GM23338 (cell line): ENCODE measurements at regions not wholly inside any gene's neighbourhood (a gene's known extent, or its start where the extent isn't known, plus 50 kb on each side); places are given as distances from the start of the nearest gene placed in this dataset.

Experiments
- ATAC-seq: fragments of 200-7000 bp; cut with Tn5 transposase; 3 replicates; pipeline ENCODE4 v1.9.1; 2020
- DNase-seq: peaks from one replicate; pipeline ENCODE4 v3.0.0-alpha.2; 2015; ENCODE audit warnings: low spot score
- H2AFZ ChIP-seq: fragments of 200-600 bp; sonication (generic); 2 replicates; pipeline ENCODE4 v1.8.0; 2016; ENCODE audit warnings: antibody characterized with exemption, mild to moderate bottlenecking, moderate library complexity
- H3F3A ChIP-seq: fragments of 200-600 bp; sonication (generic); replicated peaks from 2 replicates; pipeline ENCODE4 v1.8.0; 2017; ENCODE audit warnings: antibody characterized with exemption, mixed run types, low read depth
- H3K27ac ChIP-seq: fragments of 200-600 bp; sonication (generic); 2 replicates; pipeline ENCODE4 v1.6.1; 2016; ENCODE audit warnings: low read depth
- H3K27me3 ChIP-seq: fragments of 200-600 bp; sonication (generic); 2 replicates; pipeline ENCODE4 v1.8.0; 2016; ENCODE audit warnings: mild to moderate bottlenecking, mixed run types, moderate library complexity; ENCODE audit not compliant: insufficient read depth
- H3K36me3 ChIP-seq: fragments of 200-600 bp; sonication (generic); 2 replicates; pipeline ENCODE4 v1.8.0; 2016; ENCODE audit warnings: mild to moderate bottlenecking; ENCODE audit not compliant: insufficient read depth
- H3K4me1 ChIP-seq: fragments of 200-600 bp; sonication (generic); 2 replicates; pipeline ENCODE4 v1.8.0; 2016; ENCODE audit warnings: mild to moderate bottlenecking, moderate library complexity; ENCODE audit not compliant: insufficient read depth
- H3K4me2 ChIP-seq: fragments of 200-600 bp; sonication (generic); 2 replicates; pipeline ENCODE4 v1.7.1; 2017; ENCODE audit warnings: mixed run types
- H3K4me3 ChIP-seq: fragments of 200-600 bp; sonication (generic); 2 replicates; pipeline ENCODE4 v1.6.1; 2016; ENCODE audit warnings: mixed run types
- H3K79me2 ChIP-seq: fragments of 200-600 bp; sonication (generic); replicated peaks from 2 replicates; pipeline ENCODE4 v1.8.0; 2017; ENCODE audit warnings: mild to moderate bottlenecking; ENCODE audit not compliant: insufficient read depth
- H3K9me2 ChIP-seq: fragments of 200-600 bp; sonication (generic); 2 replicates; pipeline ENCODE4 v1.8.0; 2017; ENCODE audit not compliant: insufficient read depth
- H4K20me1 ChIP-seq: fragments of 200-600 bp; sonication (generic); replicated peaks from 2 replicates; pipeline ENCODE4 v1.8.0; 2017; ENCODE audit warnings: mild to moderate bottlenecking; ENCODE audit not compliant: insufficient read depth
- H3K27ac Mint-ChIP-seq: 2 replicates; pipeline ENCODE4 v1.8.0; 2020; ENCODE audit warnings: inconsistent platforms, mild to moderate bottlenecking, moderate library complexity, mixed read lengths
- H3K27me3 Mint-ChIP-seq: 3 replicates; pipeline ENCODE4 v1.8.0; 2022; ENCODE audit warnings: low read depth, mild to moderate bottlenecking, moderate library complexity, mixed read lengths, inconsistent platforms; ENCODE audit not compliant: insufficient read depth, poor library complexity
- H3K36me3 Mint-ChIP-seq: 3 replicates; pipeline ENCODE4 v1.8.0; 2021; ENCODE audit warnings: low read depth, mild to moderate bottlenecking, inconsistent platforms, moderate library complexity, mixed read lengths
- H3K4me1 Mint-ChIP-seq: 3 replicates; pipeline ENCODE4 v1.8.0; 2020; ENCODE audit warnings: mild to moderate bottlenecking, inconsistent platforms, mixed read lengths
- H3K4me3 Mint-ChIP-seq: 3 replicates; pipeline ENCODE4 v1.8.0; 2021; ENCODE audit warnings: moderate library complexity, mild to moderate bottlenecking, inconsistent platforms, mixed read lengths
- H3K9me3 Mint-ChIP-seq: 3 replicates; pipeline ENCODE4 v1.8.0; 2020; ENCODE audit warnings: moderate library complexity, mild to moderate bottlenecking, inconsistent platforms, mixed read lengths
- CREB1 ChIP-seq: fragments of 250-450 bp; sonication (Bioruptor Pico); IDR thresholded peaks from 2 replicates; pipeline ENCODE4 v1.5.0; 2020; ENCODE audit warnings: low read depth, mild to moderate bottlenecking, moderate library complexity
- EZH2 ChIP-seq: fragments of 200-600 bp; sonication (generic); IDR thresholded peaks from one replicate; pipeline ENCODE4 v1.8.0; 2017; ENCODE audit warnings: antibody characterized with exemption, mild to moderate bottlenecking, low read depth; ENCODE audit not compliant: unreplicated experiment
- EZH2phosphoT487 ChIP-seq: fragments of 200-600 bp; sonication (generic); IDR thresholded peaks from one replicate; pipeline ENCODE4 v1.8.1; 2018; ENCODE audit warnings: antibody characterized with exemption; ENCODE audit not compliant: unreplicated experiment
- JUNB ChIP-seq: IDR thresholded peaks from one replicate; pipeline ENCODE4 v1.6.1; 2016; ENCODE audit warnings: antibody characterized with exemption; ENCODE audit not compliant: unreplicated experiment
- NANOG ChIP-seq: IDR thresholded peaks from 2 replicates; pipeline ENCODE4 v1.6.1; 2016; ENCODE audit warnings: antibody characterized with exemption, borderline replicate concordance
- TF ChIP-seq, protein P1 (sequence below), 2 experiments: fragments of 200-600 bp in 1 of 2; sonication (generic) in 1 of 2; conservative IDR thresholded peaks; 2 replicates each; pipeline versions ENCODE4 v1.5.1 to v1.6.1; 2016 to 2017; ENCODE audit warnings: antibody characterized with exemption in 2 of 2, low read depth in 2 of 2, mild to moderate bottlenecking in 2 of 2, moderate library complexity in 1 of 2
- TF ChIP-seq, protein P2 (sequence below): fragments of 250-450 bp; sonication (Bioruptor Pico); IDR thresholded peaks from 2 replicates; pipeline ENCODE4 v1.5.0; 2020; ENCODE audit warnings: mild to moderate bottlenecking, moderate library complexity

- H3K4me2 ChIP-seq, result no peak overlapping the region
- Mint-ChIP-seq H3K27ac (no peak overlapping the region), H3K4me3 (no peak overlapping the region), H3K27me3 (no peaks in the 10 kb centered on the region), H3K4me1 (peaks cover 5% of the 10 kb centered on the region; the same call in 2 of the 3 replicates), H3K9me3 (no peaks in the 10 kb centered on the region), H3K36me3 (no peaks in the 10 kb centered on the region)
- no peaks in the 10 kb centered on the region for H3K79me2 ChIP-seq
- DNase-seq (no peak), ATAC-seq (no peak)
- no peaks in the 10 kb centered on the region for H3K4me1 ChIP-seq
- no peaks in the 10 kb centered on the region for H3K27me3 ChIP-seq
- H3K4me3 ChIP-seq, result no peak overlapping the region
- H4K20me1 ChIP-seq, result no peaks in the 10 kb centered on the region
- H2AFZ ChIP-seq, result 0 out of 2 replicates have a peak overlapping the region, but pooled peaks have one; percentile 63
- no peaks in the 10 kb centered on the region for H3K9me2 ChIP-seq
- TF ChIP-seq JUNB (no peak), EZH2phosphoT487 (no peak), NANOG (no peak), EZH2 (no peak), CREB1 (CRISPR knock-in tag) (no peak)
- TF ChIP-seq, protein P1, sequence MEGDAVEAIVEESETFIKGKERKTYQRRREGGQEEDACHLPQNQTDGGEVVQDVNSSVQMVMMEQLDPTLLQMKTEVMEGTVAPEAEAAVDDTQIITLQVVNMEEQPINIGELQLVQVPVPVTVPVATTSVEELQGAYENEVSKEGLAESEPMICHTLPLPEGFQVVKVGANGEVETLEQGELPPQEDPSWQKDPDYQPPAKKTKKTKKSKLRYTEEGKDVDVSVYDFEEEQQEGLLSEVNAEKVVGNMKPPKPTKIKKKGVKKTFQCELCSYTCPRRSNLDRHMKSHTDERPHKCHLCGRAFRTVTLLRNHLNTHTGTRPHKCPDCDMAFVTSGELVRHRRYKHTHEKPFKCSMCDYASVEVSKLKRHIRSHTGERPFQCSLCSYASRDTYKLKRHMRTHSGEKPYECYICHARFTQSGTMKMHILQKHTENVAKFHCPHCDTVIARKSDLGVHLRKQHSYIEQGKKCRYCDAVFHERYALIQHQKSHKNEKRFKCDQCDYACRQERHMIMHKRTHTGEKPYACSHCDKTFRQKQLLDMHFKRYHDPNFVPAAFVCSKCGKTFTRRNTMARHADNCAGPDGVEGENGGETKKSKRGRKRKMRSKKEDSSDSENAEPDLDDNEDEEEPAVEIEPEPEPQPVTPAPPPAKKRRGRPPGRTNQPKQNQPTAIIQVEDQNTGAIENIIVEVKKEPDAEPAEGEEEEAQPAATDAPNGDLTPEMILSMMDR (conservative IDR thresholded peaks at IDR 0.05; ENCODE audit: low read depth in 2 of 2), result no peak
- TF ChIP-seq, protein P2, sequence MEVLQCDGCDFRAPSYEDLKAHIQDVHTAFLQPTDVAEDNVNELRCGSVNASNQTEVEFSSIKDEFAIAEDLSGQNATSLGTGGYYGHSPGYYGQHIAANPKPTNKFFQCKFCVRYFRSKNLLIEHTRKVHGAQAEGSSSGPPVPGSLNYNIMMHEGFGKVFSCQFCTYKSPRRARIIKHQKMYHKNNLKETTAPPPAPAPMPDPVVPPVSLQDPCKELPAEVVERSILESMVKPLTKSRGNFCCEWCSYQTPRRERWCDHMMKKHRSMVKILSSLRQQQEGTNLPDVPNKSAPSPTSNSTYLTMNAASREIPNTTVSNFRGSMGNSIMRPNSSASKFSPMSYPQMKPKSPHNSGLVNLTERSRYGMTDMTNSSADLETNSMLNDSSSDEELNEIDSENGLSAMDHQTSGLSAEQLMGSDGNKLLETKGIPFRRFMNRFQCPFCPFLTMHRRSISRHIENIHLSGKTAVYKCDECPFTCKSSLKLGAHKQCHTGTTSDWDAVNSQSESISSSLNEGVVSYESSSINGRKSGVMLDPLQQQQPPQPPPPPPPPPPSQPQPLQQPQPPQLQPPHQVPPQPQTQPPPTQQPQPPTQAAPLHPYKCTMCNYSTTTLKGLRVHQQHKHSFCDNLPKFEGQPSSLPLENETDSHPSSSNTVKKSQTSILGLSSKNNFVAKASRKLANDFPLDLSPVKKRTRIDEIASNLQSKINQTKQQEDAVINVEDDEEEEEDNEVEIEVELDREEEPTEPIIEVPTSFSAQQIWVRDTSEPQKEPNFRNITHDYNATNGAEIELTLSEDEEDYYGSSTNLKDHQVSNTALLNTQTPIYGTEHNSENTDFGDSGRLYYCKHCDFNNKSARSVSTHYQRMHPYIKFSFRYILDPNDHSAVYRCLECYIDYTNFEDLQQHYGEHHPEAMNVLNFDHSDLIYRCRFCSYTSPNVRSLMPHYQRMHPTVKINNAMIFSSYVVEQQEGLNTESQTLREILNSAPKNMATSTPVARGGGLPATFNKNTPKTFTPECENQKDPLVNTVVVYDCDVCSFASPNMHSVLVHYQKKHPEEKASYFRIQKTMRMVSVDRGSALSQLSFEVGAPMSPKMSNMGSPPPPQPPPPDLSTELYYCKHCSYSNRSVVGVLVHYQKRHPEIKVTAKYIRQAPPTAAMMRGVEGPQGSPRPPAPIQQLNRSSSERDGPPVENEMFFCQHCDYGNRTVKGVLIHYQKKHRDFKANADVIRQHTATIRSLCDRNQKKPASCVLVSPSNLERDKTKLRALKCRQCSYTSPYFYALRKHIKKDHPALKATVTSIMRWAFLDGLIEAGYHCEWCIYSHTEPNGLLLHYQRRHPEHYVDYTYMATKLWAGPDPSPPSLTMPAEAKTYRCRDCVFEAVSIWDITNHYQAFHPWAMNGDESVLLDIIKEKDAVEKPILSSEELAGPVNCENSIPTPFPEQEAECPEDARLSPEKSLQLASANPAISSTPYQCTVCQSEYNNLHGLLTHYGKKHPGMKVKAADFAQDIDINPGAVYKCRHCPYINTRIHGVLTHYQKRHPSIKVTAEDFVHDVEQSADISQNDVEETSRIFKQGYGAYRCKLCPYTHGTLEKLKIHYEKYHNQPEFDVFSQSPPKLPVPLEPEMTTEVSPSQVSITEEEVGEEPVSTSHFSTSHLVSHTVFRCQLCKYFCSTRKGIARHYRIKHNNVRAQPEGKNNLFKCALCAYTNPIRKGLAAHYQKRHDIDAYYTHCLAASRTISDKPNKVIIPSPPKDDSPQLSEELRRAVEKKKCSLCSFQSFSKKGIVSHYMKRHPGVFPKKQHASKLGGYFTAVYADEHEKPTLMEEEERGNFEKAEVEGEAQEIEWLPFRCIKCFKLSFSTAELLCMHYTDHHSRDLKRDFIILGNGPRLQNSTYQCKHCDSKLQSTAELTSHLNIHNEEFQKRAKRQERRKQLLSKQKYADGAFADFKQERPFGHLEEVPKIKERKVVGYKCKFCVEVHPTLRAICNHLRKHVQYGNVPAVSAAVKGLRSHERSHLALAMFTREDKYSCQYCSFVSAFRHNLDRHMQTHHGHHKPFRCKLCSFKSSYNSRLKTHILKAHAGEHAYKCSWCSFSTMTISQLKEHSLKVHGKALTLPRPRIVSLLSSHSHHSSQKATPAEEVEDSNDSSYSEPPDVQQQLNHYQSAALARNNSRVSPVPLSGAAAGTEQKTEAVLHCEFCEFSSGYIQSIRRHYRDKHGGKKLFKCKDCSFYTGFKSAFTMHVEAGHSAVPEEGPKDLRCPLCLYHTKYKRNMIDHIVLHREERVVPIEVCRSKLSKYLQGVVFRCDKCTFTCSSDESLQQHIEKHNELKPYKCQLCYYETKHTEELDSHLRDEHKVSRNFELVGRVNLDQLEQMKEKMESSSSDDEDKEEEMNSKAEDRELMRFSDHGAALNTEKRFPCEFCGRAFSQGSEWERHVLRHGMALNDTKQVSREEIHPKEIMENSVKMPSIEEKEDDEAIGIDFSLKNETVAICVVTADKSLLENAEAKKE (CRISPR knock-in tag), result no peak
- H3F3A ChIP-seq, result no peaks in the 10 kb centered on the region
- no peak overlapping the region for H3K27ac ChIP-seq
- no peaks in the 10 kb centered on the region for H3K36me3 ChIP-seq
Observed at GRCh38 chr2:121872651-121873050, 117.2 kb downstream of the TSN start.
